Cardiac fibroblast (primary cell): ENCODE measurements at regions not wholly inside any gene's neighbourhood (a gene's known extent, or its start where the extent isn't known, plus 50 kb on each side); places are given as distances from the start of the nearest gene placed in this dataset.
"Not testable (repeated sequence)": the region's sequence is repeated elsewhere in the genome, so short reads cannot be mapped to it uniquely, and the experiment has no call there.

Experiments
- DNase-seq, 2 donors: peaks; one replicate each; pipeline versions ENCODE4 v3.0.0 to v3.0.0-alpha.2; 2010; ENCODE audit warnings: low read depth in 2 of 2
- H3K4me3 ChIP-seq, 2 donors: replicated peaks in 1 of 2; 1 replicate in 1 of 2; 2 replicates in 1 of 2; pipeline ENCODE4 v1.5.1; 2011; ENCODE audit warnings: low read depth in 2 of 2, low read length in 2 of 2, mild to moderate bottlenecking in 2 of 2, moderate library complexity in 1 of 2
- TF ChIP-seq, protein P1 (sequence below): IDR thresholded peaks from one replicate; pipeline ENCODE4 v1.5.1; 2011; ENCODE audit warnings: low read depth, mild to moderate bottlenecking, low read length, inconsistent platforms

DNA sequence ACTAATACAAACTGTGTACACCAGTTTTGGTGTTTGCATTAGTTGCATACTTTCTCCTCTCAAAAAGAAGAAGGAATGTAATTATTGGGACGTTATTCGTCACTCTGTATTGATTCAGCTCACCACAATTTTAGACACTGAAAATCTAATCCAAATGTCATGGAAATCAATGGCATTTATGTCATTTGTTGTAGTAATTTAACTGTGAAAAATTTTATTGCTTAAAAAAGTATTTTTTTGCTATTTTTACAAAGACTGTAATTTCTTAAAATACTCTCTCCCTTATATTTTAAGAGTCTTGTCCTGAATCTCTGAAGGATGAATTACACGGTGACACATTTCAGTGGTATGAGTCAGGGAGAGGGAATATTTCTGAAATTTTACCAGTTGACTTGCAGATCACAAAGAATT lies 2117.6 kb downstream of the PCDH9 start:
- H3K4me3 ChIP-seq: no peak overlapping the region
- peak in 1 of 2 donors; percentile 7 for DNase-seq
- TF ChIP-seq, protein P1, sequence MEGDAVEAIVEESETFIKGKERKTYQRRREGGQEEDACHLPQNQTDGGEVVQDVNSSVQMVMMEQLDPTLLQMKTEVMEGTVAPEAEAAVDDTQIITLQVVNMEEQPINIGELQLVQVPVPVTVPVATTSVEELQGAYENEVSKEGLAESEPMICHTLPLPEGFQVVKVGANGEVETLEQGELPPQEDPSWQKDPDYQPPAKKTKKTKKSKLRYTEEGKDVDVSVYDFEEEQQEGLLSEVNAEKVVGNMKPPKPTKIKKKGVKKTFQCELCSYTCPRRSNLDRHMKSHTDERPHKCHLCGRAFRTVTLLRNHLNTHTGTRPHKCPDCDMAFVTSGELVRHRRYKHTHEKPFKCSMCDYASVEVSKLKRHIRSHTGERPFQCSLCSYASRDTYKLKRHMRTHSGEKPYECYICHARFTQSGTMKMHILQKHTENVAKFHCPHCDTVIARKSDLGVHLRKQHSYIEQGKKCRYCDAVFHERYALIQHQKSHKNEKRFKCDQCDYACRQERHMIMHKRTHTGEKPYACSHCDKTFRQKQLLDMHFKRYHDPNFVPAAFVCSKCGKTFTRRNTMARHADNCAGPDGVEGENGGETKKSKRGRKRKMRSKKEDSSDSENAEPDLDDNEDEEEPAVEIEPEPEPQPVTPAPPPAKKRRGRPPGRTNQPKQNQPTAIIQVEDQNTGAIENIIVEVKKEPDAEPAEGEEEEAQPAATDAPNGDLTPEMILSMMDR: no peak

DNA sequence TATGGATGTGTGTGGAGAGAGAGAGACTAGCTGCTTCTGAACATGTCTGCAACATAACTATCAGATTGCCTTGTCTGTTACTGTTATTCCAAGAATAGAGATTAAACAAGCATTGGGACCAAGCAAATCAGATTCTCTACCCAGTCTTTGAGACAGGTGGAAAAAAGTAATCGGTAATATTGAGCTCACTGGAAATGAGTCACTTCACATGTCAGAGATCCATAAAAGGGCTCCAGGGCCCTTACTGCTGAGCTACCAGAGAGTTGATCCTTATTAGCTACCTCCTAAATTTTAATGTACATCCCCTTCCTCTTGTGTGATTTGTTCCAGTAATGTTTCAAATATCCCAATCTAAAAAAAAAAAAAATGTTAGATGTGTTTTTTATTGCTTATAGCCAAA lies 2118.0 kb downstream of the PCDH9 start:
- no peak for DNase-seq
- H3K4me3 ChIP-seq: no peak overlapping the region
- TF ChIP-seq, protein P1: no peak

DNA sequence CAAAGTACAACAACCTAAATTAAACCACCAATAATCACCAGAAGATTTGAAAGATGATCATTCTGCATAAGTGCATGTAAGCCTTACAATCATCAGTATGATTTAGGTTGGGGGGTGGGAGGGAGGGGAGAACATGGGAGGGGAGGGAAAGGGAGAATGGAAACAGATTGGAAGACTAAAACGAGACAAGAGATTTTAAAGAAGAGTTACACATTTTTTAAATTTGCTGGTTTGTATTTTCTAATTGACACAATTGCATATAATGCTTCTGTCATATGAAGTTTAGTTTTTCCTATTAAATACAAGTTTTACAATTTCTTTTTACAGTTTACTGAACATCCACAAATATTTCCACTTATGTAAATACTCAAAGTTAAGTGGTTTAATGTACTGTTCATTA lies 2118.9 kb downstream of the PCDH9 start:
- no peak overlapping the region for H3K4me3 ChIP-seq
- DNase-seq: no peak
- TF ChIP-seq, protein P1: no peak

DNA sequence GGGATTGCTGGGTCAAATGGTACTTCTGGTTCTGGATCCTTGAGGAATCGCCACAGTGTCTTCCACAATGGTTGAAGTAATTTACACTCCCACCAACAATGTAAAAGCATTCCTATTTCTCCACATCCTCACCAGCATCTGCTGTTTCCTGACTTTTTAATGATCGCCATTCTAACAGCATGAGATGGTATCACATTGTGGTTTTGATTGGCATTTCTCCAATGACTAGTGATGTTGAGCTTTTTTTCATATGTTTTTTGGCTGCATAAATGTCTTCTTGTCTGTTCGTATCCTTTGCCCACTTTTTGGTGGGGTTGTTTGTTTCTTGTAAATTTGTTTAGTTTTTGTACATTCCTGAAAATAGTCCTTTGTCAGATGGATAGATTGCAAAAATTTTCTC lies 2125.7 kb downstream of the PCDH9 start:
- not testable (repeated sequence) for DNase-seq, H3K4me3 ChIP-seq

DNA sequence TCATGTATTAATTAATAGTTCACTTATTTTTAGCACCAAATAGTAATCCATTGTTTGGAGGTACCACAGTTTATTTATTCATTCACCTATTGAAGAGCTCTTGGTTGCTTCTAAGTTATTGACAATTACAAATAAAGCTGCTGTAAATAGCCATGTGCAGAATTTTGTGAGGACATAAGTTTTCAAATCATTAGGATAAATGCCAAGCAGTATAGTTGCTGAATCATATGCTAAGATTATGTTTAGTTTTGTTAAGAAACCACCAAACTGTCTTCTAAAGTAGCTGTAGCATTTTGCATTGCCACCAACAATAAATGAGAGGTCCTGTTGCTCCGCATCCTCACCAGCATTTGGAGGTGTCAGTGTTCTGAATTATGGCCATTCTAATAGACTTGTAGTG lies 2126.8 kb downstream of the PCDH9 start:
- TF ChIP-seq, protein P1: no peak
- H3K4me3 ChIP-seq: no peak overlapping the region
- DNase-seq: no peak

DNA sequence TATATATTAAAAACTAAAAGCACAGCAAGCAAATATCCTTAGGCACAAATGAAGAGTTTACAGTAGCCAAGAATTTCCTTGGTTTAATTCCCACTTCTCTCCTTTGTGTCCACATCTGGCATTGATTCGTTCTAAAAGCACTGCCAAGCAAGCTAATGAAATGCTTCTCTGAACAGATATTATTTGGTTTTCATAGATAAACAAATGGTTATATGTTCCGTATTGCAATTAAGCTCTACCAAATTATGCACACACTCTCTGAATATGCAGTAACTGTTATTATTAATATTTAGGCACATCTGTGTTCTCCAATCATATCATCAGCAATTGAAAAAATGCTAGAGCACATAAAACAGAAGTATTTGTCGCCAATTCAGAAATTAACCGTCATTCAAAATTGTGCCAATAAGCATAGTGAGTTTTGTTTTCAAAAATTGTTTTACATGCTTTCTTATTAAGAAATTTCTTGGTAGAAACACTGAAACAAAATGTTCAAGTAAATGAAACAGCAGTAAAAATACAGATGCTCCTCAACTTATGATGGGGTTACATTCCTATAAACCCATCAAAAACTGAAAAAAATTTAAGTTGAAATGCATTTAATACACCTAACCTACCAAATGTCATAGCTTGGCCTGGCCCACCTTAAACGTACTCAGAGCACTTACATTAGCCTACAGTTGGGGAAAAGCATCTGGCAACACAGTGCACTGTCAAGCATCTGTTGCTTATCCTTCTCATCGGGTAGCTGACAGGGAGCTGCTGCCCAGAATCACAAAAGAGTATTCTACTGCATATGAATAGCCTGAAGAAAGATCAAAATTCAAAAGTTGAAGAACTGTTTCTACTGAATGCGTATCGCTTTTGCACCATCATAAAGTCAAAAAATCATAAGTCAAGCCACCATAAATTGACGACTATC lies 2134.7 kb downstream of the PCDH9 start:
- TF ChIP-seq, protein P1: no peak
- peak in 1 of 2 donors; percentile 3 for DNase-seq
- H3K4me3 ChIP-seq: no peak overlapping the region

DNA sequence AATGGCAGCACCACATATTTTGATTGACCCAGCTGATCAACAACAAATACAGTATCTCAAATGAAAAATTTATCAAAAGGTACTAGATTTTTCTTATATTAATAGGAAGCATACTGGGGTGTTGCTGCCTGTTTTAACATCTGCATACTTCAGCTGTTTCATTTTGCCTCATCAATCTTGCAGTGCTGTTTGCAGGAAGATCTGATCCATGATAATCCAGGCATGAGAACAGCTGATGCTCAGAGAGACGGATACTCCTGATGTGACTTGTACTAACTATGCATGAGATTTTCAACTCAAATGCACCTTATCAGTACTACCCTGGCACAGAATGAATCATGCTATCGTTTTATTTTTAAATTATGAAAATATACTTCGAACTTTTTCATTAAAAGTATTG lies 2136.8 kb downstream of the PCDH9 start:
- no peak for DNase-seq
- TF ChIP-seq, protein P1: no peak
- no peak overlapping the region for H3K4me3 ChIP-seq
